Chondrocyte (in vitro differentiated cells): ENCODE measurements at regions not wholly inside any gene's neighbourhood (a gene's known extent, or its start where the extent isn't known, plus 50 kb on each side); places are given as distances from the start of the nearest gene placed in this dataset.

Source experiments
- DNase-seq: peaks from one replicate; pipeline ENCODE4 v3.0.0; 2021; ENCODE audit warnings: mixed read lengths, low spot score
- H3K27ac Mint-ChIP-seq: one replicate; pipeline ENCODE4 v1.8.0; 2021; ENCODE audit warnings: mild to moderate bottlenecking, moderate library complexity, mixed read lengths; ENCODE audit not compliant: unreplicated experiment
- H3K27me3 Mint-ChIP-seq: 2 replicates; pipeline ENCODE4 v1.8.0; 2021; ENCODE audit warnings: low read depth, mixed read lengths
- H3K36me3 Mint-ChIP-seq: 2 replicates; pipeline ENCODE4 v1.8.0; 2021; ENCODE audit warnings: low read depth, mixed read lengths
- H3K4me1 Mint-ChIP-seq: 2 replicates; pipeline ENCODE4 v1.8.0; 2021; ENCODE audit warnings: low read depth, mild to moderate bottlenecking, mixed read lengths
- H3K4me3 Mint-ChIP-seq: one replicate; pipeline ENCODE4 v1.8.0; 2021; ENCODE audit warnings: mild to moderate bottlenecking, moderate library complexity, mixed read lengths; ENCODE audit not compliant: unreplicated experiment
- H3K9me3 Mint-ChIP-seq: 2 replicates; pipeline ENCODE4 v1.8.0; 2021; ENCODE audit warnings: low read depth, mixed read lengths
- CTCF ChIP-seq: fragments of 200-600 bp; sonication (generic); IDR thresholded peaks from 2 replicates; pipeline ENCODE4 v1.5.0; 2021; ENCODE audit warnings: antibody characterized with exemption, mild to moderate bottlenecking, moderate library complexity

GRCh38 chr1:79648126-79648525 lies 641.6 kb upstream of the ADGRL4 start:
- Mint-ChIP-seq H3K27me3 (no peaks in the 10 kb centered on the region), H3K4me3 (no peak overlapping the region), H3K4me1 (no peaks in the 10 kb centered on the region), H3K27ac (no peak overlapping the region), H3K9me3 (no peaks in the 10 kb centered on the region), H3K36me3 (no peaks in the 10 kb centered on the region)
- no peak for TF ChIP-seq CTCF
- no peak for DNase-seq

GRCh38 chr1:79646880-79647279 lies 640.4 kb upstream of the ADGRL4 start:
- no peaks in the 10 kb centered on the region for H3K9me3 Mint-ChIP-seq
- H3K27me3 Mint-ChIP-seq: no peaks in the 10 kb centered on the region
- no peaks in the 10 kb centered on the region for H3K36me3 Mint-ChIP-seq
- H3K27ac Mint-ChIP-seq: no peak overlapping the region
- TF ChIP-seq CTCF: no peak
- no peak overlapping the region for H3K4me3 Mint-ChIP-seq
- no peaks in the 10 kb centered on the region for H3K4me1 Mint-ChIP-seq
- no peak for DNase-seq

GRCh38 chr1:79638382-79638781 lies 631.9 kb upstream of the ADGRL4 start:
- no peak for DNase-seq
- Mint-ChIP-seq H3K36me3 (no peaks in the 10 kb centered on the region), H3K27ac (no peak overlapping the region), H3K9me3 (peaks cover 2% of the 10 kb centered on the region), H3K27me3 (no peaks in the 10 kb centered on the region), H3K4me3 (no peak overlapping the region), H3K4me1 (peaks cover 4% of the 10 kb centered on the region)
- TF ChIP-seq CTCF: no peak

- Mint-ChIP-seq H3K4me1 (peaks cover 4% of the 10 kb centered on the region), H3K27ac (no peak overlapping the region), H3K4me3 (no peak overlapping the region), H3K27me3 (no peaks in the 10 kb centered on the region), H3K9me3 (peaks cover 2% of the 10 kb centered on the region), H3K36me3 (no peaks in the 10 kb centered on the region)
- no peak for TF ChIP-seq CTCF
- DNase-seq: no peak
Observed at GRCh38 chr1:79633456-79633855, 626.9 kb upstream of the ADGRL4 start.

- TF ChIP-seq CTCF: no peak
- no peaks in the 10 kb centered on the region for H3K36me3 Mint-ChIP-seq
- peaks cover 4% of the 10 kb centered on the region for H3K4me1 Mint-ChIP-seq
- H3K27me3 Mint-ChIP-seq: no peaks in the 10 kb centered on the region
- no peak for DNase-seq
- no peaks in the 10 kb centered on the region for H3K9me3 Mint-ChIP-seq
- H3K4me3 Mint-ChIP-seq: no peak overlapping the region
- no peak overlapping the region for H3K27ac Mint-ChIP-seq
Observed at GRCh38 chr1:79629414-79629813, 622.9 kb upstream of the ADGRL4 start.
